ENCODE measurements at regions not wholly inside any gene's neighbourhood (a gene's known extent, or its start where the extent isn't known, plus 50 kb on each side); places are given as distances from the start of the nearest gene placed in this dataset.

- H3K4me2 ChIP-seq (ENCODE audit: insufficient read depth, low read length), result no peak overlapping the region
- peak; percentile 53 for DNase-seq (ENCODE audit: insufficient read length, low spot score, missing footprints)
Observed at GRCh38 chr2:128388499-128388941, 69.9 kb upstream of the HS6ST1 start.

GRCh38 chr2:128389388-128390086 lies 70.9 kb upstream of the HS6ST1 start:
- peak; percentile 61 for DNase-seq (ENCODE audit: insufficient read length, low spot score, missing footprints)
- Histone ChIP-seq H4K20me1 (ENCODE audit: insufficient read depth, low read length) (no peaks in the 10 kb centered on the region), H3K4me3 (ENCODE audit: insufficient read depth, low read length) (no peak overlapping the region), H3K4me1 (ENCODE audit: insufficient read depth, low read length) (no peaks in the 10 kb centered on the region), H3K4me2 (ENCODE audit: insufficient read depth, low read length) (no peak overlapping the region), H3K27me3 (ENCODE audit: insufficient read depth, low read length) (no peaks in the 10 kb centered on the region), H3K79me2 (ENCODE audit: insufficient read depth, low read length) (no peaks in the 10 kb centered on the region), H3K9me3 (ENCODE audit: low read depth, low read length) (no peaks in the 10 kb centered on the region), H2AFZ (ENCODE audit: low read length) (peak overlapping the region; percentile 32), H3K36me3 (ENCODE audit: insufficient read depth, low read length) (no peaks in the 10 kb centered on the region), H3K27ac (ENCODE audit: low read depth, low read length) (no peak overlapping the region)
- TF ChIP-seq CTCF (IDR thresholded peaks at IDR 0.05; ENCODE audit: extremely low read depth, low read depth, low read length), result no peak

More at GRCh38 chr2:128388499-128388941, 69.9 kb upstream of the HS6ST1 start:
- Histone ChIP-seq H2AFZ (ENCODE audit: low read length) (peak overlapping the region; percentile 15), H3K36me3 (ENCODE audit: insufficient read depth, low read length) (no peaks in the 10 kb centered on the region), H3K9me3 (ENCODE audit: low read depth, low read length) (no peaks in the 10 kb centered on the region), H3K27me3 (ENCODE audit: insufficient read depth, low read length) (no peaks in the 10 kb centered on the region), H3K27ac (ENCODE audit: low read depth, low read length) (no peak overlapping the region), H3K4me1 (ENCODE audit: insufficient read depth, low read length) (no peaks in the 10 kb centered on the region), H4K20me1 (ENCODE audit: insufficient read depth, low read length) (no peaks in the 10 kb centered on the region), H3K79me2 (ENCODE audit: insufficient read depth, low read length) (no peaks in the 10 kb centered on the region), H3K4me3 (ENCODE audit: insufficient read depth, low read length) (no peak overlapping the region)
- no peak for TF ChIP-seq CTCF (IDR thresholded peaks at IDR 0.05; ENCODE audit: extremely low read depth, low read depth, low read length)

GRCh38 chr2:128390256-128390990 lies 71.8 kb upstream of the HS6ST1 start:
- DNase-seq (ENCODE audit: insufficient read length, low spot score, missing footprints), result no peak
- no peak overlapping the region for H2AFZ ChIP-seq (ENCODE audit: low read length)
- TF ChIP-seq CTCF (IDR thresholded peaks at IDR 0.05; ENCODE audit: extremely low read depth, low read depth, low read length), result no peak
- H3K9me3 ChIP-seq (ENCODE audit: low read depth, low read length), result no peaks in the 10 kb centered on the region
- no peaks in the 10 kb centered on the region for H3K36me3 ChIP-seq (ENCODE audit: insufficient read depth, low read length)
- H3K4me1 ChIP-seq (ENCODE audit: insufficient read depth, low read length), result no peaks in the 10 kb centered on the region
- H3K27ac ChIP-seq (ENCODE audit: low read depth, low read length), result no peak overlapping the region
- H3K79me2 ChIP-seq (ENCODE audit: insufficient read depth, low read length), result no peaks in the 10 kb centered on the region
- H3K4me3 ChIP-seq (ENCODE audit: insufficient read depth, low read length), result no peak overlapping the region
- no peaks in the 10 kb centered on the region for H4K20me1 ChIP-seq (ENCODE audit: insufficient read depth, low read length)
- no peak overlapping the region for H3K4me2 ChIP-seq (ENCODE audit: insufficient read depth, low read length)
- H3K27me3 ChIP-seq (ENCODE audit: insufficient read depth, low read length), result no peaks in the 10 kb centered on the region

- no peak overlapping the region for H3K27ac ChIP-seq (ENCODE audit: low read depth, low read length)
- H3K4me1 ChIP-seq (ENCODE audit: insufficient read depth, low read length), result no peaks in the 10 kb centered on the region
- H2AFZ ChIP-seq (ENCODE audit: low read length), result no peak overlapping the region
- no peak for TF ChIP-seq CTCF (IDR thresholded peaks at IDR 0.05; ENCODE audit: extremely low read depth, low read depth, low read length)
- H3K79me2 ChIP-seq (ENCODE audit: insufficient read depth, low read length), result no peaks in the 10 kb centered on the region
- H3K27me3 ChIP-seq (ENCODE audit: insufficient read depth, low read length), result no peaks in the 10 kb centered on the region
- H3K4me3 ChIP-seq (ENCODE audit: insufficient read depth, low read length), result no peak overlapping the region
- H4K20me1 ChIP-seq (ENCODE audit: insufficient read depth, low read length), result no peaks in the 10 kb centered on the region
- DNase-seq (ENCODE audit: insufficient read length, low spot score, missing footprints), result peak; percentile 30
- no peaks in the 10 kb centered on the region for H3K9me3 ChIP-seq (ENCODE audit: low read depth, low read length)
- no peak overlapping the region for H3K4me2 ChIP-seq (ENCODE audit: insufficient read depth, low read length)
- H3K36me3 ChIP-seq (ENCODE audit: insufficient read depth, low read length), result no peaks in the 10 kb centered on the region
Observed at GRCh38 chr2:128390991-128391630, 72.4 kb upstream of the HS6ST1 start.
